ENCODE measurements at regions not wholly inside any gene's neighbourhood (a gene's known extent, or its start where the extent isn't known, plus 50 kb on each side); places are given as distances from the start of the nearest gene placed in this dataset.

GRCh38 chr10:83190614-83191013, 948.7 kb upstream of the GHITM start:
- Histone ChIP-seq H3K27ac (ENCODE audit: insufficient read depth, low read length, poor library complexity, severe bottlenecking) (no peak overlapping the region), H3K9me3 (ENCODE audit: control insufficient read depth, low read length) (no peaks in the 10 kb centered on the region), H3K4me3 (ENCODE audit: insufficient read depth, low read depth, low read length, poor library complexity, severe bottlenecking) (no peak overlapping the region), H3K36me3 (ENCODE audit: control insufficient read depth, insufficient read depth, low read length) (no peaks in the 10 kb centered on the region), H3K27me3 (replicated peaks; ENCODE audit: control insufficient read depth, insufficient read depth, low read length, poor library complexity, severe bottlenecking) (no peaks in the 10 kb centered on the region), H3K4me1 (ENCODE audit: control insufficient read depth, insufficient read depth, low read length, poor library complexity, severe bottlenecking) (no peaks in the 10 kb centered on the region)
- no peak for DNase-seq

DNA sequence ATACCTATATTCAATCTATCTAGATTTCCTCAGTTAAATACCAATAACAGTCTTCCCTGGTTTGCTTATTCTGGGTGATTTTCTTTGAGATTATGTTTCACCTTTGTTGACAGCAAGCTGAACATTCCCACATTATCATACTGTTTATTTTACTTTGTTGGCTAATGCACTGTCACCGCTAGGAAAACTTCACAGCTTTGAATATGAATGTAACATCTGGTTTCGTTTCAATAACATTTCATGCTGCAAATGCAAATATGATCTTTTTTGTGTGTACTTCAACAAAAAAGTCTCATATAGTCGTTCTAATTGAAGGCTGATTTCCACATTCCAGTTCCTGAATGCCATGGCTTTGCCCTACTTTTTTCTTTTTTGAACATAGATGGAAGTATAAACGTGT, 946.3 kb upstream of the GHITM start:
- Histone ChIP-seq H3K9me3 (ENCODE audit: control insufficient read depth, low read length) (no peaks in the 10 kb centered on the region), H3K27ac (ENCODE audit: insufficient read depth, low read length, poor library complexity, severe bottlenecking) (no peak overlapping the region), H3K36me3 (ENCODE audit: control insufficient read depth, insufficient read depth, low read length) (no peaks in the 10 kb centered on the region), H3K4me1 (ENCODE audit: control insufficient read depth, insufficient read depth, low read length, poor library complexity, severe bottlenecking) (no peaks in the 10 kb centered on the region), H3K4me3 (ENCODE audit: insufficient read depth, low read depth, low read length, poor library complexity, severe bottlenecking) (no peak overlapping the region), H3K27me3 (replicated peaks; ENCODE audit: control insufficient read depth, insufficient read depth, low read length, poor library complexity, severe bottlenecking) (no peaks in the 10 kb centered on the region)
- no peak for DNase-seq

- H3K9me3 ChIP-seq (ENCODE audit: control insufficient read depth, low read length) = no peaks in the 10 kb centered on the region
- no peaks in the 10 kb centered on the region for H3K27me3 ChIP-seq (replicated peaks; ENCODE audit: control insufficient read depth, insufficient read depth, low read length, poor library complexity, severe bottlenecking)
- H3K4me3 ChIP-seq (ENCODE audit: insufficient read depth, low read depth, low read length, poor library complexity, severe bottlenecking) = no peak overlapping the region
- H3K27ac ChIP-seq (ENCODE audit: insufficient read depth, low read length, poor library complexity, severe bottlenecking) = no peak overlapping the region
- no peaks in the 10 kb centered on the region for H3K36me3 ChIP-seq (ENCODE audit: control insufficient read depth, insufficient read depth, low read length)
- no peak for DNase-seq
- no peaks in the 10 kb centered on the region for H3K4me1 ChIP-seq (ENCODE audit: control insufficient read depth, insufficient read depth, low read length, poor library complexity, severe bottlenecking)
These were observed 944.3 kb upstream of the GHITM start for GRCh38 chr10:83195021-83195420.

DNA sequence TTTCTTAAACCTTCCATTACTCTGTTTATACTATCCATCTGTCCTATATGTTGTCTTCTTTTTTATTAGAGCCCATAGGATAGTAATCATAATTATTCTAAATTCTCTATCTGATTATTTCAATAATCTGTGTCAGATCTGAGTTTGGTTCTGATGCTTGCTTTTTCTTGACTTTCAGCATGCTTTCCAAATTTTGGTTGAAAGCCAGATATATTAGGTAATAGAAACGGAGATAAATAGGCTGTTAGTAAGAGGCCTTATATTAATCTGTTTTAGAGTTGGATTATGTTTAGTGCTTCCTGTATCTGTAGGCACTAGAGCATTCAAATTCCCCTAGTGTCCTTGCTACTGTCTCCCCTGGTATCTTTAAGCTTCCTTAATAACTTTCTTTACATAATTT, 939.9 kb upstream of the GHITM start:
- H3K4me1 ChIP-seq (ENCODE audit: control insufficient read depth, insufficient read depth, low read length, poor library complexity, severe bottlenecking) = no peaks in the 10 kb centered on the region
- no peaks in the 10 kb centered on the region for H3K27me3 ChIP-seq (replicated peaks; ENCODE audit: control insufficient read depth, insufficient read depth, low read length, poor library complexity, severe bottlenecking)
- H3K9me3 ChIP-seq (ENCODE audit: control insufficient read depth, low read length) = no peaks in the 10 kb centered on the region
- no peak overlapping the region for H3K27ac ChIP-seq (ENCODE audit: insufficient read depth, low read length, poor library complexity, severe bottlenecking)
- no peaks in the 10 kb centered on the region for H3K36me3 ChIP-seq (ENCODE audit: control insufficient read depth, insufficient read depth, low read length)
- no peak overlapping the region for H3K4me3 ChIP-seq (ENCODE audit: insufficient read depth, low read depth, low read length, poor library complexity, severe bottlenecking)
- no peak for DNase-seq

- no peak for DNase-seq
- H3K36me3 ChIP-seq (ENCODE audit: control insufficient read depth, insufficient read depth, low read length) = no peaks in the 10 kb centered on the region
- H3K27me3 ChIP-seq (replicated peaks; ENCODE audit: control insufficient read depth, insufficient read depth, low read length, poor library complexity, severe bottlenecking) = no peaks in the 10 kb centered on the region
- no peaks in the 10 kb centered on the region for H3K4me1 ChIP-seq (ENCODE audit: control insufficient read depth, insufficient read depth, low read length, poor library complexity, severe bottlenecking)
- H3K4me3 ChIP-seq (ENCODE audit: insufficient read depth, low read depth, low read length, poor library complexity, severe bottlenecking) = no peak overlapping the region
- H3K27ac ChIP-seq (ENCODE audit: insufficient read depth, low read length, poor library complexity, severe bottlenecking) = no peak overlapping the region
- H3K9me3 ChIP-seq (ENCODE audit: control insufficient read depth, low read length) = no peaks in the 10 kb centered on the region
These were observed 933.4 kb upstream of the GHITM start for GRCh38 chr10:83205861-83206260.

DNA sequence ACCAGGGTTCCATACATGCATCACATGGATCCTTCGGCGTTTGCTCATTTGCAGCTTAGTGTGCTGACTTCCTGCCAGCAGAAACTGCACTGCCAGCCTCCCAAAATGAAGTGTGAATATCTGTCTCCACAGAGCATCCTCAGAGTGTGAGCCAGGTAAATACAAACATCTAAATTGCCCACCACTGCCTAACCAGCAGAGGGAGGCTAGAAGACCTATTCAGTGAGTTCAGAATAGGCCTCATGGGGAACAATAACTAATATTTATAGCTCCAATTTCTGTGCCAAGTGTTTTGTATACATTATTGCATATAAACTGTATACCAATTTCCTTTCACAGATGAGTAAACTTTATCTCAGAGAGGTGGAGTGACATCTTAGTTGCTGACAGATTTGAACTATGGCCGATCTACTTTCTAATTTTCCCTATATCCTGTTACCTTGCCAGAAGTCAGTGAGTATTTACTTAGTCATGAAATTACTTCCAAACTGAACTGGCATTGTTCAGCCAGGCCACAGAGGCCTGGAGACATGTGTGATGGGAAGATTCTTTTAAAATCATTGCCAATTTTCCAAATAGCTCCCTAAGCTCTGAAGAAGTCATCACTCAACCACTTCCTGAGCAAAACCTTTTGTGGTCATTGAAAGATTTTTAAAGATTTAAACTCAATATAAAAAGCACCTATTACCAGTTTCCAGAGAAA, 926.5 kb upstream of the GHITM start:
- no peaks in the 10 kb centered on the region for H3K9me3 ChIP-seq (ENCODE audit: control insufficient read depth, low read length)
- H3K27ac ChIP-seq (ENCODE audit: insufficient read depth, low read length, poor library complexity, severe bottlenecking) = no peak overlapping the region
- no peaks in the 10 kb centered on the region for H3K27me3 ChIP-seq (replicated peaks; ENCODE audit: control insufficient read depth, insufficient read depth, low read length, poor library complexity, severe bottlenecking)
- H3K4me1 ChIP-seq (ENCODE audit: control insufficient read depth, insufficient read depth, low read length, poor library complexity, severe bottlenecking) = no peaks in the 10 kb centered on the region
- H3K4me3 ChIP-seq (ENCODE audit: insufficient read depth, low read depth, low read length, poor library complexity, severe bottlenecking) = no peak overlapping the region
- H3K36me3 ChIP-seq (ENCODE audit: control insufficient read depth, insufficient read depth, low read length) = no peaks in the 10 kb centered on the region
- DNase-seq = no peak

GRCh38 chr10:83214136-83214535, 925.2 kb upstream of the GHITM start:
- Histone ChIP-seq H3K4me1 (ENCODE audit: control insufficient read depth, insufficient read depth, low read length, poor library complexity, severe bottlenecking) (no peaks in the 10 kb centered on the region), H3K27me3 (replicated peaks; ENCODE audit: control insufficient read depth, insufficient read depth, low read length, poor library complexity, severe bottlenecking) (no peaks in the 10 kb centered on the region), H3K4me3 (ENCODE audit: insufficient read depth, low read depth, low read length, poor library complexity, severe bottlenecking) (no peak overlapping the region), H3K9me3 (ENCODE audit: control insufficient read depth, low read length) (no peaks in the 10 kb centered on the region), H3K36me3 (ENCODE audit: control insufficient read depth, insufficient read depth, low read length) (no peaks in the 10 kb centered on the region), H3K27ac (ENCODE audit: insufficient read depth, low read length, poor library complexity, severe bottlenecking) (no peak overlapping the region)
- DNase-seq = no peak

- Histone ChIP-seq H3K36me3 (ENCODE audit: control insufficient read depth, insufficient read depth, low read length) (no peaks in the 10 kb centered on the region), H3K9me3 (ENCODE audit: control insufficient read depth, low read length) (no peaks in the 10 kb centered on the region), H3K4me1 (ENCODE audit: control insufficient read depth, insufficient read depth, low read length, poor library complexity, severe bottlenecking) (no peaks in the 10 kb centered on the region), H3K27me3 (replicated peaks; ENCODE audit: control insufficient read depth, insufficient read depth, low read length, poor library complexity, severe bottlenecking) (no peaks in the 10 kb centered on the region), H3K27ac (ENCODE audit: insufficient read depth, low read length, poor library complexity, severe bottlenecking) (no peak overlapping the region), H3K4me3 (ENCODE audit: insufficient read depth, low read depth, low read length, poor library complexity, severe bottlenecking) (no peak overlapping the region)
- no peak for DNase-seq
These were observed 921.1 kb upstream of the GHITM start for GRCh38 chr10:83218205-83218604.

DNA sequence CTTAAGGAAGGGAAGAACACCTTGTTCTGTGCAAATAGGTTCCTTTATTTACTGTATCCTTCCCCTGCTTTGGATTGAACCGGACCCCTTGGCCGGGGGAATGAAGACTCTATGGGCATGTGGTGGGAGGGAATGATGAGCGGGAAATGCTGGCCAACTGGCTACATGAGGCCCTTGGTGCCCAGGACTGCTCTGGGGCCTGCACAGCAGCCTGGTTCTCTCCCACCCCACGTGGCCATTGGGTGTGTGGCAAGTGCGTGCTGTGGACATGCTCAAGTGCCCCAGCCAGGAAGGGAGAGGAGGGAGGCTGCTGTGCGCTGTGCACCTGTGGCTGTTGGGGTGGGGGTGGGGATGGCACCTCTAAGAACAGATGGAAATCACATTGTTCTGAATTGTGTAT, 917.0 kb upstream of the GHITM start:
- DNase-seq = no peak
- no peaks in the 10 kb centered on the region for H3K27me3 ChIP-seq (replicated peaks; ENCODE audit: control insufficient read depth, insufficient read depth, low read length, poor library complexity, severe bottlenecking)
- no peak overlapping the region for H3K4me3 ChIP-seq (ENCODE audit: insufficient read depth, low read depth, low read length, poor library complexity, severe bottlenecking)
- H3K36me3 ChIP-seq (ENCODE audit: control insufficient read depth, insufficient read depth, low read length) = no peaks in the 10 kb centered on the region
- no peaks in the 10 kb centered on the region for H3K9me3 ChIP-seq (ENCODE audit: control insufficient read depth, low read length)
- H3K27ac ChIP-seq (ENCODE audit: insufficient read depth, low read length, poor library complexity, severe bottlenecking) = no peak overlapping the region
- H3K4me1 ChIP-seq (ENCODE audit: control insufficient read depth, insufficient read depth, low read length, poor library complexity, severe bottlenecking) = no peaks in the 10 kb centered on the region

- Histone ChIP-seq H3K27ac (ENCODE audit: insufficient read depth, low read length, poor library complexity, severe bottlenecking) (no peak overlapping the region), H3K9me3 (ENCODE audit: control insufficient read depth, low read length) (no peaks in the 10 kb centered on the region), H3K4me3 (ENCODE audit: insufficient read depth, low read depth, low read length, poor library complexity, severe bottlenecking) (no peak overlapping the region), H3K27me3 (replicated peaks; ENCODE audit: control insufficient read depth, insufficient read depth, low read length, poor library complexity, severe bottlenecking) (no peaks in the 10 kb centered on the region), H3K36me3 (ENCODE audit: control insufficient read depth, insufficient read depth, low read length) (no peaks in the 10 kb centered on the region), H3K4me1 (ENCODE audit: control insufficient read depth, insufficient read depth, low read length, poor library complexity, severe bottlenecking) (no peaks in the 10 kb centered on the region)
- no peak for DNase-seq
These were observed 916.2 kb upstream of the GHITM start for GRCh38 chr10:83222832-83223742.

Data from effector memory CD4-positive, alpha-beta T cell (primary cell).